H1 (cell line): ENCODE measurements at regions not wholly inside any gene's neighbourhood (a gene's known extent, or its start where the extent isn't known, plus 50 kb on each side); places are given as distances from the start of the nearest gene placed in this dataset.

Experiments used
- CTCF ChIA-PET: fragments of 300-600 bp; sonication (Branson Sonifier 250); formaldehyde crosslinking; loops from one replicate; lab custom pipeline; 2021; ENCODE audit not compliant: partially characterized antibody; lab: Charles Lee
- POLR2A ChIA-PET: fragments of 300-600 bp; sonication (Branson Sonifier 250); formaldehyde crosslinking; loops from one replicate; lab custom pipeline; 2021; ENCODE audit warnings: inconsistent platforms; ENCODE audit not compliant: partially characterized antibody; lab: Charles Lee
- DNase-seq, 2 experiments: peaks; one replicate each; pipeline versions ENCODE4 v3.0.0 to v3.0.0-alpha.2; 2010 to 2022; ENCODE audit warnings: low spot score in 2 of 2, low read depth in 1 of 2, mixed read lengths in 1 of 2
- FAIRE-seq: peaks from 2 replicates; lab custom pipeline; 2011; peaks lifted over from hg19 to GRCh38; lab: Jason Lieb, UNC
- H2AFZ ChIP-seq: 2 replicates; pipeline ENCODE4 v1.8.1; 2012; ENCODE audit warnings: low read length, inconsistent platforms
- H2AK5ac ChIP-seq: 2 replicates; pipeline ENCODE4 v1.6.1; 2013; ENCODE audit warnings: low read depth, low read length
- H2BK120ac ChIP-seq: replicated peaks from 2 replicates; pipeline ENCODE3; 2013; ENCODE audit warnings: low read depth, low read length, inconsistent platforms
- H2BK12ac ChIP-seq: 2 replicates; pipeline ENCODE4 v1.6.1; 2013; ENCODE audit warnings: low read depth, low read length
- H2BK15ac ChIP-seq: 2 replicates; pipeline ENCODE4 v1.6.1; 2013; ENCODE audit warnings: low read length
- H2BK20ac ChIP-seq: 2 replicates; pipeline ENCODE4 v1.6.1; 2013; ENCODE audit warnings: low read length
- H2BK5ac ChIP-seq: 2 replicates; pipeline ENCODE4 v1.6.1; 2013; ENCODE audit warnings: low read depth, low read length
- H3K14ac ChIP-seq: 2 replicates; pipeline ENCODE4 v1.6.1; 2013; ENCODE audit warnings: inconsistent platforms; ENCODE audit not compliant: insufficient read length
- H3K18ac ChIP-seq: 2 replicates; pipeline ENCODE4 v1.6.1; 2013; ENCODE audit warnings: low read length; ENCODE audit errors: extremely low read depth
- H3K23ac ChIP-seq: 2 replicates; pipeline ENCODE4 v1.6.1; 2013; ENCODE audit warnings: inconsistent platforms; ENCODE audit not compliant: insufficient read length
- H3K23me2 ChIP-seq: 2 replicates; pipeline ENCODE4 v1.6.1; 2013; ENCODE audit warnings: low read depth, low read length
- H3K27ac ChIP-seq: 2 replicates; pipeline ENCODE4 v1.6.1; 2011; ENCODE audit warnings: low read depth, low read length, inconsistent platforms
- H3K27me3 ChIP-seq, 4 experiments: replicated peaks in 1 of 4; 1 replicate in 1 of 4; 2 replicates in 3 of 4; pipeline versions ENCODE4 v1.6.1 to v1.8.1; 2011 to 2013; ENCODE audit warnings: low read length in 3 of 4, mild to moderate bottlenecking in 3 of 4, inconsistent platforms in 2 of 4, mixed read lengths in 2 of 4, moderate library complexity in 1 of 4; ENCODE audit not compliant: control insufficient read depth in 3 of 4, insufficient read depth in 3 of 4; ENCODE audit errors: extremely low read depth in 1 of 4
- H3K36me3 ChIP-seq, 4 experiments: 2 replicates each; pipeline versions ENCODE4 v1.6.1 to v1.8.1; 2011 to 2013; ENCODE audit warnings: mild to moderate bottlenecking in 4 of 4, low read length in 3 of 4, moderate library complexity in 2 of 4, control low read depth in 1 of 4, inconsistent platforms in 1 of 4; ENCODE audit not compliant: insufficient read depth in 4 of 4, control insufficient read depth in 2 of 4
- H3K4ac ChIP-seq: replicated peaks from 2 replicates; pipeline ENCODE3; 2013; ENCODE audit warnings: low read length, low read depth, mixed read lengths, inconsistent platforms; ENCODE audit not compliant: insufficient read length
- H3K4me1 ChIP-seq, 4 experiments: replicated peaks in 1 of 4; 1 replicate in 1 of 4; 2 replicates in 3 of 4; pipeline versions ENCODE4 v1.6.1 to v1.8.1; 2011 to 2013; ENCODE audit warnings: low read length in 3 of 4, inconsistent platforms in 2 of 4, mixed read lengths in 1 of 4; ENCODE audit not compliant: insufficient read depth in 4 of 4, control insufficient read depth in 3 of 4
- H3K4me2 ChIP-seq, 2 experiments: 2 replicates each; pipeline versions ENCODE4 v1.6.1 to v1.8.1; 2011 to 2013; ENCODE audit warnings: low read depth in 2 of 2, low read length in 2 of 2, control low read depth in 1 of 2, inconsistent platforms in 1 of 2, mild to moderate bottlenecking in 1 of 2; ENCODE audit not compliant: insufficient read depth in 1 of 2
- H3K4me3 ChIP-seq, 4 experiments: fragments of 200-600, 300-600 bp in 1 of 4; sonication (generic), shearing (Covaris generic), sonication (Bioruptor Twin) in 1 of 4; 2 replicates each; pipeline versions ENCODE4 v1.5.1 to v1.8.1; 2011 to 2016; ENCODE audit warnings: low read length in 4 of 4, low read depth in 3 of 4, control low read depth in 2 of 4, inconsistent platforms in 2 of 4, mild to moderate bottlenecking in 2 of 4, mixed read lengths in 1 of 4, moderate library complexity in 1 of 4; ENCODE audit not compliant: insufficient read depth in 2 of 4; ENCODE audit errors: extremely low read depth in 1 of 4
- H3K56ac ChIP-seq: replicated peaks from 2 replicates; pipeline ENCODE3; 2013; ENCODE audit warnings: low read depth, mild to moderate bottlenecking, mixed read lengths, low read length, inconsistent platforms; ENCODE audit not compliant: insufficient read length
- H3K79me1 ChIP-seq: 2 replicates; pipeline ENCODE4 v1.6.1; 2013; ENCODE audit warnings: low read depth, low read length, control low read depth
- H3K79me2 ChIP-seq, 2 experiments: 2 replicates each; pipeline versions ENCODE4 v1.6.1 to v1.8.1; 2012 to 2013; ENCODE audit warnings: low read length in 2 of 2, mild to moderate bottlenecking in 2 of 2, inconsistent platforms in 1 of 2; ENCODE audit not compliant: insufficient read depth in 2 of 2, control insufficient read depth in 1 of 2
- H3K9ac ChIP-seq, 4 experiments: replicated peaks in 1 of 4; 1 replicate in 1 of 4; 2 replicates in 3 of 4; pipeline versions ENCODE4 v1.6.1 to v1.8.1; 2011 to 2013; ENCODE audit warnings: low read depth in 3 of 4, low read length in 3 of 4, control low read depth in 2 of 4, mild to moderate bottlenecking in 2 of 4, moderate library complexity in 2 of 4, inconsistent platforms in 1 of 4; ENCODE audit errors: extremely low read depth in 1 of 4
- H3K9me3 ChIP-seq, 2 experiments: 2 replicates each; pipeline versions ENCODE4 v1.6.1 to v1.8.1; 2012 to 2013; ENCODE audit warnings: mild to moderate bottlenecking in 2 of 2, moderate library complexity in 2 of 2, control low read depth in 1 of 2, inconsistent platforms in 1 of 2, low read depth in 1 of 2, low read length in 1 of 2, mixed read lengths in 1 of 2; ENCODE audit not compliant: insufficient read depth in 2 of 2
- H4K20me1 ChIP-seq, 2 experiments: replicated peaks in 1 of 2; 2 replicates each; pipeline versions ENCODE3 to v1.8.1; 2011 to 2013; ENCODE audit warnings: inconsistent platforms in 2 of 2, low read length in 2 of 2, mild to moderate bottlenecking in 1 of 2; ENCODE audit not compliant: insufficient read depth in 2 of 2, control insufficient read depth in 1 of 2
- H4K5ac ChIP-seq: 2 replicates; pipeline ENCODE4 v1.6.1; 2013; ENCODE audit warnings: low read length, low read depth, mixed read lengths, inconsistent platforms; ENCODE audit not compliant: insufficient read length
- H4K8ac ChIP-seq: 2 replicates; pipeline ENCODE4 v1.8.0; 2013; ENCODE audit warnings: mild to moderate bottlenecking, moderate library complexity, low read length, inconsistent platforms; ENCODE audit not compliant: insufficient read depth; ENCODE audit errors: extremely low read depth
- H4K91ac ChIP-seq: replicated peaks from 2 replicates; pipeline ENCODE3; 2013; ENCODE audit warnings: low read length, mixed read lengths, inconsistent platforms; ENCODE audit not compliant: insufficient read length
- BACH1 ChIP-seq: IDR thresholded peaks from 2 replicates; pipeline ENCODE4 v1.6.1; 2012; ENCODE audit warnings: low read length, improper control_type of control experiment
- CBX5 ChIP-seq: fragments of 300-800, 300-1000 bp; sonication (generic); IDR thresholded peaks from 2 replicates; pipeline ENCODE4 v1.7.1; 2016; ENCODE audit warnings: antibody characterized with exemption, low read length, low read depth
- EP300 ChIP-seq, 2 experiments: IDR thresholded peaks; 1 replicate in 1 of 2; 2 replicates in 1 of 2; pipeline ENCODE4 v1.6.1; 2011 to 2012; ENCODE audit warnings: low read depth in 2 of 2, low read length in 2 of 2, mild to moderate bottlenecking in 2 of 2, borderline replicate concordance in 1 of 2, inconsistent platforms in 1 of 2, moderate library complexity in 1 of 2
- PHF8 ChIP-seq: fragments of 200-600 bp; sonication (generic); conservative IDR thresholded peaks from 2 replicates; pipeline ENCODE4 v1.7.1; 2012; ENCODE audit warnings: low read depth, mild to moderate bottlenecking, inconsistent platforms, low read length, moderate library complexity
- POU5F1 ChIP-seq: IDR thresholded peaks from 2 replicates; pipeline ENCODE4 v1.6.1; 2011; ENCODE audit warnings: low read depth, mild to moderate bottlenecking, low read length, moderate library complexity
- SIX5 ChIP-seq: IDR thresholded peaks from 2 replicates; pipeline ENCODE4 v1.6.1; 2011; ENCODE audit warnings: mild to moderate bottlenecking, low read depth, low read length
- SP2 ChIP-seq: IDR thresholded peaks from 2 replicates; pipeline ENCODE4 v1.6.1; 2012; ENCODE audit warnings: mild to moderate bottlenecking, low read length, inconsistent platforms
- SUZ12 ChIP-seq: fragments of 200-600 bp; sonication (generic); IDR thresholded peaks from 2 replicates; pipeline ENCODE4 v1.6.1; 2012; ENCODE audit warnings: mild to moderate bottlenecking, inconsistent platforms, low read length, moderate library complexity, mixed read lengths
- ZNF274 ChIP-seq: IDR thresholded peaks from 2 replicates; pipeline ENCODE4 v1.7.0; 2012; ENCODE audit warnings: low read length, borderline replicate concordance; ENCODE audit errors: extremely low read depth

- Histone ChIP-seq H3K27me3 (no peaks in the 10 kb centered on the region), H3K79me1 (no peaks in the 10 kb centered on the region), H3K27ac (no peak overlapping the region), H3K9me3 (no peaks in the 10 kb centered on the region), H3K79me2 (no peaks in the 10 kb centered on the region), H3K4me2 (no peak overlapping the region), H4K20me1 (no peaks in the 10 kb centered on the region), H2BK5ac (no peak overlapping the region), H2BK12ac (no peak overlapping the region), H2AFZ (no peak overlapping the region), H4K5ac (no peak overlapping the region), H2AK5ac (no peak overlapping the region), H2BK120ac (no peak overlapping the region), H2BK15ac (no peak overlapping the region), H3K14ac (no peak overlapping the region), H3K9ac (no peak overlapping the region), H4K8ac (no peak overlapping the region), H3K36me3 (no peaks in the 10 kb centered on the region), H3K4me3 (no peak overlapping the region), H4K91ac (no peak overlapping the region), H2BK20ac (no peak overlapping the region), H3K23me2 (no peaks in the 10 kb centered on the region), H3K4me1 (no peaks in the 10 kb centered on the region), H3K56ac (no peak overlapping the region), H3K23ac (no peak overlapping the region), H3K18ac (no peak overlapping the region), H3K4ac (no peak overlapping the region)
- no peak for FAIRE-seq
- no peak for DNase-seq
- CTCF ChIA-PET, result no interaction called here
- POLR2A ChIA-PET, result no interaction called here
- TF ChIP-seq POU5F1 (no peak), EP300 (IDR thresholded peaks at IDR 0.05; ENCODE audit: borderline replicate concordance in 1 of 2, low read depth in 2 of 2, low read length in 2 of 2) (no peak), CBX5 (no peak), PHF8 (no peak), SUZ12 (no peak), SP2 (no peak), BACH1 (no peak), ZNF274 (no peak), SIX5 (no peak)
These were observed 55.4 kb upstream of the COL5A2 start for GRCh38 chr2:189234991-189235390.
